Left renal pelvis (tissue), 4 donors: ENCODE measurements at regions not wholly inside any gene's neighbourhood (a gene's known extent, or its start where the extent isn't known, plus 50 kb on each side); places are given as distances from the start of the nearest gene placed in this dataset.
"Not testable (repeated sequence)": the region's sequence is repeated elsewhere in the genome, so short reads cannot be mapped to it uniquely, and the experiment has no call there.

Experiments used
- DNase-seq, 4 donors: peaks; one replicate each; pipeline ENCODE4 v3.0.0-alpha.2; 2013; ENCODE audit warnings: low read depth in 4 of 4, low spot score in 3 of 4

DNA sequence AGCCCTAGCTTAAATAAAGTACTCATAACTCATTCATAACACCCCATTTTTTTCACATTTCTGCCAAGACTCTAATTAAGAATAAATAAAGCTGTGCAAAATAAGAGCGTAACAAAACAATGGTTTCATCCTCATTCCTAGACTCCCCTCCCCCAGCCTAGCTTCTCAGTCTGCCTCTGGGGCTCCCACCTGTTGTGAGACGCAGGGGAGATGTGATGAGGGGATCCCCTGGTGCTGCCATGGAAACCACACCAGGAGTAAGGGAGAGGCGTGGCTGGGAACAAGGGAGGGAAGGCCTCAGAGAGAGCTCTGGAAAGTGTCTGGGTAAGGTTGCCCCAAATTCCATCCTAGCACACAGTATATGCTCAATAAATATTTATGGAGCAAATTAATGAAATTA lies 93.3 kb upstream of the USP29 start:
- no peak for DNase-seq

DNA sequence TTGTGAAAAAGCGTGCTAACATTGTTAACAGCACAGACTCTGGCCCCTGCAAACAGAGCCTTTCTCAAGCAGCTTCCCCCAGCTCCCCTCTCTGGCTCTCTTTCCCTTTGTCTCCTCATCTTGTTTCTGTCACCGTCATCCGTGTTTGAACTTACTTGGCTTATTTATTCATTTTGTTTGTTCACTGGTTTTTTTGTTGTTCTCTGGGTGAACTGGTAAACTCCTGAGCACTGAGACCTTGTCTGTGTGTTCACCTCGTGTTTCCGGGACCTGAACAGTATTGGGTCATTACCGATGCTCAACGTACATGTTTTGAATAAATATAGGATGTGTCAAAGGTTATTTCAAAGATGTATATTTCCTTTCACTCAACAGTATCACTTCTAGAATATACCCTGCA lies 92.4 kb upstream of the USP29 start:
- DNase-seq = no peak

DNA sequence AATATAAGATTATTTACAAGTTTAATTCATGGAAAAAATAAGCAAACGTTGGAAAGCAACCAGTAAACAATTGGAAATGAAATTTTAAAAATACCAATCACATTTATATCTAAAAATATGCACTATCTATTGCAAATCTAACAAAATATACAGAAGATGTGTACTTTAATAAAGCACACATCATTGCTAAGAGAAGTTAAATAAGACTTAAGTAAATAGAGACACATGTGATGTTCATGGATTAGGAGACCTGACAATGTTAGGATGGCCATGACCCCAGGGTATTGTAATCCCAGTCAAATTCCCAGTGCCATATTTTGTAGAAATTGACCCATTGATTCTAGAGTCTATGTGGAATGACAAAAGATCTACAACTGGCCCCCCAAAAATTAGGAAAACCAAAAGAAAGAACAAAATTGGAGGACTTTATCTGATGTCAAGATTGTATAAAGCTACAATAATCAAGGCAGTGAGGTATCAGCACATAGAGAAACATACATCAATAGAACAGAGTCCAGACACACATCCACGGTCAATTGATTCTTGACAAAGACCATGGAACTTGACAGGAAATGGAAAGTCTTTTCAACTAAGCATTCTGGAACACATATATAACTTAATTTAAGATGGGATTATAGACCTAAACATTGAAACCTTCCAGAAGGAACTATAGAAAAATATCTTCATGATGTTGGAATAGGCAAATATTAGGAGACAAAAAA lies 90.8 kb upstream of the USP29 start:
- DNase-seq = no peak

DNA sequence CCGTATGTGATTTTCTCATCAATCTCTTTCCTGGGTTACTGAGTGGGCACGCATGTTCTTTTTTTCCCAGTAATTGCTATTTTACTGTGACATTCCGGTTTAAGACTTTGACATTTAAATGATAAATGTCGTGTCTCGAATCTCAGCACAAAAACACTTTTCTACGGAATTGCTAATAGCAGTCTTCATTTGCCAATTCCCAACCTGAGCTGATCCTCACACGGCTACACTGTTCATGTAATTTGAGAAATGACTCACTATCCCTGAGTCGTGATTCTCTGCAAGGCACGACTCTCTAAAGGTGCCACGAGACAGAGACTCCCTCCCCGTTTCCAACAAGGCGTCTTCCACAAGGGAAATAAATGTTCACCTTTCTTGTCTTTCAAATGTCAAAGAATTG lies 88.7 kb upstream of the USP29 start:
- no peak for DNase-seq

DNA sequence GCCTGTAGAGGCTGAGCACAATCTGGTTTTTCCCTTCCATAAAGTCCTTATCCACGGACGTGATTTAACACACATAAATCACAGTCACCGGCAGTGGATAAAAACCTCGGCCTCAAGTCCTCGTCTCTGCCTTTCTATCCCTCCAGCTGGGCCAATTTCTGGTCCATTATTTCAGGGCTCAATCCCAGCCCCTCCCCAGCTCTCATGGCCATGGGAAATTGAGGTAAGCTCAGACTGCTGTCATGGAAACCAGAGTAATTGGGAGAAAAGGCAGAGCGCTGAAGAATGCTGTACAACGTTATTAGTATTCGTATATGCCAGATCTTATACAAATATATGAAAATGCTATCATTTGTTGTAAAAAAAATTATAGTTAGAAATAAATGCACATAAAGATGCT lies 86.2 kb upstream of the USP29 start:
- no peak for DNase-seq

DNA sequence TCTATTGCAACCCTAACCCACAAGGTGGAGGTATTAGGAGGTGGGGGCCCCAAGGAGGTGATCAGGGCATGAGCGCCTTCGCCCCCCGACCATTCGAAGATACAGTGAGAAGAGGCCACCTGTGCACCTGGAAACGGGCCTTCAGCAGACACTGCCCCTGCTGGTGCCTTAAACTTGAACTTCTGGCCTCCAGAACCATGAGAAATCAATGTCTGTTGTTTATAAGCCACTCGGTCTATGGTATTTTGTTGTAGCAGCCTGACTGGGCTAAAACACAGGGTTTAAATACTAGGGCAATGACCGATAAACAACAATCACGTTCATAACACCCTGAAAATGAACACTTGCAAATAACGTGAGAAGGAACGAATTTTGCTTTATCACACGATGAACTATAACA lies 85.2 kb upstream of the USP29 start:
- no peak for DNase-seq

DNA sequence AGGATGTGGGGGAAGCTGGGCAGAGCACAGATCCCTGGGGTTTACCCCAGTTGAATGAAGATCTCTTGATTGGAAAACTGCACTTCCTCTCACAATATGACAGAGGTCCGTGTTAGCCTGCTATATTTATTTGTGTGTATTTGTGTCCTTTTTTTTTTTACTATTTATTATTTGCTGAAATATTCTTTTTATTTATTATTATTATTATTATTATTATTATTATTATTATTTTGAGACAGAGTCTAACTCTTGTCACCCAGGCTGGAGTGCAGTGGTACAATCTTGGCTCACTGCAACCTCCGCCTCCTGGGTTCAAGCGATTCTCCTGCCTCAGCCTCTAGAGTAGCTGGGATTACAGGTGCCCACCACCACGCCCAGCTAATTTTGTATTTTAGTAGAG lies 84.0 kb upstream of the USP29 start:
- not testable (repeated sequence) for DNase-seq

DNA sequence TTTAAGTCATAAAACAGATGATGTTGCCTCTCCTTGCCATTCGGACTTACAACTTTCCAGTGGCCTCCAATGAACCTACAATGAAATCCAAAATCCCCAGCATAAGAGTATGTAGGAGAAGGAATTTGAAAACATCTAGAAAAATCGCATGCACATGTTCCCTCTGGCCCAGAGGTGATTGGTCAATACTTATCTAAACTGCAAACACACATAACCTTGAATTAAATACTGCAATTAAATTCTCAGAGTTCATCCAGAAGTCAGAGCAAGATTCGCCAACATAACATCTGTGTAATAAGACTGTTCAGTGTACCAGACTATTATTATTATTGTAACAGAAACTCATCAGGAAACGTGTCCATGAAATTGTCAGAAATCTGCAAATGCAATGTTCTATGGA lies 82.2 kb upstream of the USP29 start:
- peak in 2 of 4 donors; percentile 18 to 39 for DNase-seq

DNA sequence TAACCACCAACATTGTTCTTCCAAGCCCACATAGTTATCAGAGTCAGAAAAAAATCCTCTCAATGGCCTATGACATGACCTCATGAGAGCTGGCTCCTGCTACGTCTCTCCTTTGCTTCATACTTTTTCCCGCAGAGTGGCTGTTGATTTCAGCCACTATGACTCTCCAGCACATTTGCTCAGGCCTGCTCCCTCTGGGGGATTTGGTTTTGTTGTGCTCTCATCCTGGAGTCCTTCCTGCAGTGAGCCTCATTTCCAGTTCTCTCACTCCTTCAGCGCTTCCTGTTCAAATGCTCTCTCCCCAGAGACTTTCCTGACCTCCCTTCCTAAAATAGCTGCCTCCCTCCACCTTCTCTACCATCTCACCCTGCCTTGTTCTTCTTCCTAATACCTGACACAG lies 72.0 kb upstream of the USP29 start:
- DNase-seq = no peak

DNA sequence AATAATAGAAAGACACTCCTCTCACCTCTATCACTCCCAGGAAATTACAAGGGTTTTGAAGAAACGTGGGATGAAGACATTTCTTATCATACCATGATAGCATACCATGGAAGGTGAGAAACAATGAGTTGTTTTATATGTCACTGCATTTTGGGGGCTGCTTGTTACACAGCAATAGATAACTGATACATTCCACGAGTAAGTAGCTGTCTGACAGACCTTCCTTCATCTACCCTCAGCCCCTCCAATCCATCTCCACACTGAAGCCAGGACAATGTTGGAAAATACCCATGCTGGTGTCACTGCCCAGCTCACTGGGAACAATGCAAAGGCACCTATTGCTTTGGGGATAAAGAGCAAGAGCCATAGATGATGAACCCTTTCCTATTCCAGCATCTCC lies 68.9 kb upstream of the USP29 start:
- DNase-seq = no peak

DNA sequence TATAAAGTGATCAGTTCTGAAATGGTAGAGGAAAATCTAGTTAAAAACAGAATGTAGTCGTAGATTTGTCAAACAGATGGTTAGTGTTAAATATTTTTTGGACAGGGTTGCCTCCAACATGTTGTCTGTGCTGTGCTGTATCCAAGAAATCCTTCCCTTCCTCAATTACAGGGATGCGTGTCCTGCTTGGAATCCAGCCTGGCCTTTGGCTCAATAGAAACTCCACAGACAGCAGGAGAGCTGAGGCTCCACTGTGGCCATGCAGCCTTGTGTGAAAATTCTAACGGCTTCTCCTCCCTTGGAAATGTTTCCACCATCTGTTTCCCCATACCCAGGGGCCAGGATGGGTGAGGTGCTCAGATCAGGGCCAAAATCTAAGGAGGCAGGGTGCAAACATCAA lies 67.7 kb upstream of the USP29 start:
- DNase-seq = no peak

DNA sequence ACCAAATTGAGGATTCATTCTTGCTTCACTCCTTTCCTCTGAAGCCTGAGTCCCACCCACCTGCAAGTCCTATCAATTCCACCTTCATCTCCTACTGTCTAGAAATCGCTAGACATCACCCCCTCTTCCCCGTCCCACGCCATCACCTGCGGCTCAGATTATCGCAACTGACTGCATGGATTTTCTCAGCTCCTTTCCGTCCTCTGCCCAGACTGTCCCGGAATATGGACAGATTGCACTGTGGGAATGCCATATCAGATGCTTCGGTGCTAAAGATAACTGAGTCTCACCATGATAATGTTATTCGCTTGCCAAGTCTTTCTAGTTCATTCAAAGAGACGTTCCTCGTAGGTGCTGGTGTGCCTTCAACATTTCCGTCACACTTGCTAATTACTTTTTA lies 66.4 kb upstream of the USP29 start:
- no peak for DNase-seq

DNA sequence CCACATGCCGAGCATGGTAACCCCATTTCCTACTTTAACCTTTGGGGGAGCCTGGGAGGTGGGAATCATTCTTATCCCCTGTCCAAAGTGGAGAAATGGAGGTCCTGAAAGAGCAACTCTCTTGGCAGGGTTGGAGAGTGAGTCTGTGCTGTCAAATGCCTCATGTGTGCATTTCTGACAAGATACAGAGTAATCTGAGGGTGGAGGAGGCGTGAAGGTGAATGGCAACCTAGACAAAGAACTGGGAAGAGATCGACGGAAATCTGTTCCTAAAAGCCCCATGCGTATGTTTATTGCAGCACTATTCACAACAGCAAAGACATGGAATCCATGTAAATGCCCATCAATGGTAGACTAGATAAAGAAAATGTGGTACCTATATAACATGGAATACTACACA lies 63.8 kb upstream of the USP29 start:
- DNase-seq = no peak

DNA sequence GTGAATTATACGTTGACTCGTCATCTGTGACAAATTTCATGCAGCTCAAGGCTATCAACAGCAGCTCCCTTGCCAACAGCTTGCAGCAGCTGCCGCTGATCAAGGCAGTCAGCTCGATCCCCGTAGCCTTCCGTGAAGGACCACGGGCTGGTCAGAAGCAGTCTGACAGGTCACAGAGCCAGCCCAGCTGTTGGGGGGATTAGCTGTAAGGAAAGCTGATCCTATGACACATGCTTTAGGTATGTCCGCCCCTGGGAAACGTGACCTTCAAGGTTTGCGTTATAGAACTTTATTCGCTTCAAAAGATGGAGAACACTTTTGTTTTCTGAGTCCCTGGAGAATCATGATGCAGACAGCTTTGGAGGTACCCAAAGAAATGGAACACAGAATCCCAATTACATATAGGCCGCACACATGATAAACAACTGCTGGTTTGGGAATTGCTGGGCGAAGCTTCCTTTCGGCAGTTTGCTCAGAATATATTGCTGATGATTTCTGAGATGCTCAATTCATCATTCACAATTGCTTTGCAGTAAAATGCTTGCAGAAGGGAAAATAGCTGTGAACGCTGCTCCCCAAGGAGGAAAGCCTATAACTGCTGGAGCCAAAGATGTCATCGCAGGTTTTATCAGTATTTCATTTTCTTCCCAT lies 62.6 kb upstream of the USP29 start:
- DNase-seq = peak; percentile 75 to 91 (median 80)

DNA sequence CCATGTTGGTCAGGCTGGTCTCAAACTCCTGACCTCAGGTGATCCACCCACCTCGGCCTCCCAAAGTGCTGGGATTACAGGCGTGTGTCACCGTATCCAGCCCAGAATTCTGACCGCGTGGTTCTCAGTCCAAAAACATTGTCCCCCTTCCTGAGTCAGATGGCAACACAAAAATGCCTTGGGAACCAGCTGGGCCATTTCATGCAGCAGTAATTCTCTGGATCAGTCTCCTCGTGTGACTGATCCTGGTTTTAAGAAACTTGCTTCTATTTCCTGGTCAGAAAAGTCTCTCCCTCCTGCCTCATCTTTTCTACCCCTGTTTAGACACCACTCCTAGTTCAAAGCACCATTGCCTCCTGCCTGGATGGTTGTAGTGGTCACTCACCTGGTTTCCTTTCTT lies 60.9 kb upstream of the USP29 start:
- no peak for DNase-seq

DNA sequence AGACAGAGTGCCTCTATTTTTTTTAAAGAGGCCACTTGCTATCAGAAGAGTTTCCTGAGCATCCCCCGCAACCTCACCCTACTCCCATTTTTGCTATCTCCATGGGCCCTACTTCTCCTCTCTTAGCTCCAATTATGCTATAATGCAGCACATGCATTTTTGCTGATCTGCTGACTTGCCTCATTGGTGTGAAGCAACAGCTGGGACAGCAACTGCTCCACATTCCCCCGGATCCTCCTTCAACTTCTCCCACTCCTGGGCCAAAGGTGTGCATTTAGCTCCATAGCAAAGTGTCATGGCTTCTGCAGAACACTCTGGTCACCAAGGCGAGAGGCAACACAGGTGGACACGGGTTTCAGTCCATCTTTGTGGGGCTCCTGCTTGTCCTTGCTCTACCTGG lies 56.7 kb upstream of the USP29 start:
- no peak for DNase-seq

DNA sequence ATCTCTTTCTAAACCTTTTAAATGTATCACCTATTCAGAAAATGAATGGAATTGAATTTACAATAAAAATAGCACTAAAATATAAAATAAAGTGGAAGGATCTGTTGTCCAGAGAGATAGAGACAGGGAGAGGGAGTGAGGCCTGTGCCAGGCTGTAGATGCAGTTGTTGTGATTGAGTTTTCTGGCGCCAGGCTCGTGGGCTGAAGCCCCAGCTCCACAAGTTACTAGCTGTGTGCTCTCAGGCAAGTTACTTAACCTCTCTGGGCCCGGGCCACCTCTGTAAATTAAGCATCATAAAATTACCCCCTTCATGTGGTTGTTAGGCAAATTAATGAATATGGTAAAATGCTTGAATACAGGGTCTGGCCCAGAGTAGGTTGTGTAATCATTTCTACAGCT lies 52.3 kb upstream of the USP29 start:
- DNase-seq = no peak

DNA sequence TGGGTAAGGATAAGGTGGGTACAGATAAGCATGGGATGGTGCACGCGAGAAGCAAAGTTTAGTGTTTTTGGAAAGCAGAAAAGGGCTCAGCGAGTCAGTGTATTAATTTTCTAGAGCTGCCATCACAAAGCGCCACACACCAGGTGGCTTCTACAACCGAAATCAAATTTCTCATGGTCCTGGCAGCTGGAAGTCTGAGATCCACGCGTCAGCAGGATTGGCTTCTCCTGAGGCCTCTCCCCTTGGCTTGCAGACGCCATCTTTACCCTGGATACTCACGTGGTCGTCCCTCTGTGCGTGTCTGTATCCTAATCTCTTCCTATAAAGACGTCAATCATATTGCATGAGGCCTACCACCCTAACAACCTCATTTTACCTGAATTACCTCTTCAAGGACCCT lies 51.5 kb upstream of the USP29 start:
- no peak for DNase-seq

DNA sequence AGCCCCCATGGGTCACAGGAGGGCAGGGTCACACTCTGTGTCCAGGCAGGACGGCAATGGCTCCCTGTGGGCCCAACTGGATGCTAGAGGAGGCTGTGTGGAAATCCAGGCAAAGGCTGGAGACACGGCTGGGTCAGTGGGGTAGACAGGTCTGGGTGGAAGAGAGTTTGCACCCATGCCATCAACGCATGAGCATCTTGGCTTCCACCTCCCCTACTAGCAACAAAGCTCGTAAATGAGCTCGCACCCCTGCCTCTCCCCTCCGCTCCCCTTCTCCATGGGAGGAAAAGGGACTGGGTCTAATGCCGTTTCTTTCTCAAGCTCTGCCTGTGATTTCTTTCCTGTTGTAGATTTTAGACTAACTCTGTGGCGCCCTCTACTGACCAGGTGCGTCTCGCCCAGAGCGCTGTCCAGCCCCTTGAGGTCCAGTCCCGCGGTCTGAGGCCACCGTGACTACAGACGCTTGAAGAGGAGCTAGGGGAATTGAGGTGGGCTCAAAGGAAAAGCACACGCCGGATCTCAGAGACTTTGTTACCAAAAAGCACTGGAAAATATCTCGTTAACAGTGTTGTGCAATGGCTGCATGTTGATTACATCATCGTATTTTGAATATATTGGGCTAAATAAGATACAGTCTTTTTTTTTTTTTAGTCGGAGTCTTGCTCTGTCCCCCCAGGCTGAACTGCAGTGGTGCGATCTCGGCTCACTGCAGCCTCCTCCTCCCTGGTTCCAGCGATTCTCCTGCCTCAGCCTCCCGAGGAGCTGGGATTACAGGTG lies 50.7 kb upstream of the USP29 start:
- DNase-seq = peak; percentile 50 to 66 (median 64)
